NCI-H446 treated with DMSO at 0.1 percent for 48 hours (cell line): ENCODE measurements at regions not wholly inside any gene's neighbourhood (a gene's known extent, or its start where the extent isn't known, plus 50 kb on each side); places are given as distances from the start of the nearest gene placed in this dataset.

ENCODE experiments used
- DNase-seq: peaks from one replicate; lab custom pipeline; 2025; lab: John Stamatoyannopoulos, UW

- DNase-seq, result no peak
These were observed 330.9 kb downstream of the CXCL12 start for GRCh38 chr10:44054046-44054445.

- no peak for DNase-seq
These were observed 331.5 kb downstream of the CXCL12 start for GRCh38 chr10:44053391-44053790.

DNA sequence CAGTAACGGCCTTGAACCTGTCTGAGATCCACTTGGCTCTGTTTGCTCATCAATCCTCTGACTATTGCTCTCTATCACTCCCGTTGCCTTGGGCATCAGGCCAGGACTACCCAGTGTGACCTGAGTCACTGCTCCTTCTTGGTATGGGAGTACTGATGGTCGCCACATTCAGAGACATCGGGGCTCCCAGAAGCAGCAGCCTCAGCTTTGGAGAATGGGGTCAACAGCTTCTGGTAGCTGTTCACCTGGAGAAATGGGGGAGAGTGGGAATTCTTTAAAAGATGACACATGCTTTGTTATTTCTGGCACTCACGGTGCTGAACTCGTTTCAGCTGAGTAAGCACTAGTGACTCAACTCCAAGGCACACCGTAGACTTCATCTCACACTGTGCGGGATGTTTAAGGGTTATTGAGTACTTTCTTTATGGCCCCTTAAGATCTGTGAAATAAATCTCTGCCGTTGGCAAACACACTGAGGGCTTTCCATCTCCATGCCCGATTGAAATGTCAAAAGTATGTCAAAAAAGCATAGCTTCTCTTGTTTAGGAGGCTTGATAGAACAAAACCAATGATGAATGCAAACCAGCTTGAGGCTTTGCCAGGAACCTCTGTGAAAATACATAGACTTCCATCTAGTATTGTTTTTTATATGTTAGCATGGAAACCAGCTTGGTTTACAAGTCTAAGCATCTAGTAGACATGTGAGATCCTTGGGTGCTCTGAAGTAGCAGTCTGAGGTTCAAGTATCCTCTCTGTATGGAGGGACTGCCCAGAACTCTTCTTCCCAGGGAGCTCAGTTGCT, 333.1 kb downstream of the CXCL12 start:
- no peak for DNase-seq

DNA sequence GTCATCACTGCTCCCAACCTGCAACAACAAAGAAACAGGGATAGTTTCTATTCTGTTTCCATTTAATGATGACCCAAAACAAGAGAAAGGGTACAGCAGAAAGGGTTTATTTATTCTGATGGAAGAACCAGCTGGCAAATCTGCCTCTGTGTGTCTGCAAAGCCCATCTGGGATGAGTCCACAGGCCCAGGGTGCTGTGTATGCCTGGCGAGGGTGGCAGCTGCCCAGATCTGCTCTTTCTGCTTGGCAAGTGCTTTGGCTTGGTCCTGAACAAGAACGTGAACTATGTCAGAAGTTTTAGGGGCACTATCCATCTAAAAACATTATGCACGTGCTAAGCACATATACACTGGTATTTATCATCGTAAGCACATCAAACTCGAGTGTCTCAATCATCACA, 333.8 kb downstream of the CXCL12 start:
- DNase-seq, result no peak

- DNase-seq, result no peak
These were observed 335.4 kb downstream of the CXCL12 start for GRCh38 chr10:44049301-44050015.

GRCh38 chr10:44047361-44047760, 337.5 kb downstream of the CXCL12 start:
- DNase-seq, result no peak

- no peak for DNase-seq
These were observed 338.3 kb downstream of the CXCL12 start for GRCh38 chr10:44046605-44047004.

GRCh38 chr10:44045020-44045419, 339.9 kb downstream of the CXCL12 start:
- DNase-seq, result no peak

- DNase-seq, result no peak
These were observed 340.3 kb downstream of the CXCL12 start for GRCh38 chr10:44044549-44044948.

DNA sequence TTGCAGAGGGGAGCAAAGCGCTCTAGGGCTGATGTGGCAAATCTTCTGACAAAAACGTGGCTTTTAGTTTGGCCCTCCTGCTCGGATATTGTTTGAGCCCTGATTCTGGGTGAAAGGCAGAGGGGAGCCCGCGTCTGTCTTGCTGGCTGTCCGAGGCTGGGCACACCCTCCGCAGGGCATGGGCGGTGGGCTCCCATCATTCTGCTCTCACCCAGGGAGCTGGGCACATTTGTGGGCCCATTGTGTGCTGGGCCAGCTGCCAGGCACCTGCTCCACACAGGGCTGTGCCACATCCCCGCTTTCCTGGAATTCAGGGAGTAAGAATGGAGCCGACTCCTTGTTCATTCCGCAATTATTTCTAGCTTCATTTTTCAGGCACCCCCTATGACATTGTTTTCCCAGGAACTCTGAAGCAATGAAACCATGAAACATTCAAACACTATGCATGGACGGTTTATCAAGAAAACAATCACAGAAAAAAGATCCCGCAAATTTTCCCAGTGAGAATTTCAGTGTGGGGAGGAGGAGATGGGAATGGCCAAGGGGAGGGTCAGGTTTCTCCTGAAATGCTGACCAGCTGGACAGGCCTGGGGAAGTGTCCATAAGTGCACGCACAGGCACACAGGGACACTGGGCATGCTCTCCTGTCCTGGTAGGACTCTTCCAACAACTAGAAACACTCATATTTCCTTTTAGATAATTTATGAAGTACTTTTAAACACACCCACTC, 341.1 kb downstream of the CXCL12 start:
- DNase-seq, result no peak

DNA sequence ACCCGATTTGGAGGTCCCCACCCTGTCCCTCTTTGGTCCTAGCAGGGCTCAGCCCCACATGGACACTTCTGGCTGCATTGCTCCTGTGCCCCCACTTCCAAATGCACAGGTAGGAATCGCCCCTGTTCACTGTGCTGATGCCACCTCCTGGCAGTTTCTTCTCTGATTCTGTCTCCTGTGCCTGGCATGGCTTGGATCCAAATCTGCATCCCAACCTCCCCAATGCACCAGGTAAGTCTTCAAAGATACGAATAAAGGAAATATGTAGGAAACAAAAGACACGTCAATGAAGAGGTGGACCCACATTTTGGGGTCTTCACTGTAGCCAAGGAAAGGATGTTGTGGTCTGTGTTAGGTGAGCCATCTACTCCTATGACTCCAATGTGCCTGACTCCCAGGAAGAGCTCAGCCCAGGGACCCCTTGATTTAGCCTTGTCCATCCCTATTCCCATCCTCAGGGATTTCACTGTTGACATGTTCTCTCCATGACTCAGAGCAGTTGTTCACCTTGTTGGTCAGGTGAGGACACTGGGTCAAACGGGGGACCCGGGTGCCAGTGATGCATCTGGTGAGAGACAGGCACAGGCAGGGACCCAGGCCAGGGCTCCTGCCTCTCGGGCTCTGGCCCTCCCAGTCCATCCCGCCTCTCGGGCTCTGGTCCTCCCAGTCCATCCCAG, 341.8 kb downstream of the CXCL12 start:
- no peak for DNase-seq

GRCh38 chr10:44042075-44042770, 342.7 kb downstream of the CXCL12 start:
- no peak for DNase-seq

DNA sequence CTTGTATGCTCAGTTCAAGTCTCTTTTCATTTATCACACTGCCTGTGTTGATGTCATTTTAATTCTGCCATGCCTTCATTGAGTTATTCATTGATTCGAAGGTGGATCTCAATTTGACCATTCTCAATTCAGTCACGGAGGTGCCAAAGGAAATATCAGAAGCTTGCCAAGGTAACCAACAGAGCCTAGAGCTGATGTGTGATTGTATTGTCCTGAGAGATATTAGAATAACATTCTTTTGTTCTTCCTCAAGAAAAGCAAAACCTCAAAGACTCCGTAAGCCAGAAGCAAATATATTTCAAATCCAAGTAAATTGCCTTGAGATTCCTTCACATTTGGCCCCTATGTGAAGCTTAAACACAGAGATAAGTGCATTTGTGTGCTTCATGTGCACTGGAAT, 345.3 kb downstream of the CXCL12 start:
- no peak for DNase-seq

- DNase-seq, result no peak
These were observed 348.5 kb downstream of the CXCL12 start for GRCh38 chr10:44036425-44036824.

- DNase-seq, result no peak
These were observed 349.3 kb downstream of the CXCL12 start for GRCh38 chr10:44035474-44036197.

- no peak for DNase-seq
These were observed 350.0 kb downstream of the CXCL12 start for GRCh38 chr10:44034946-44035345.

GRCh38 chr10:44033008-44033407, 351.9 kb downstream of the CXCL12 start:
- no peak for DNase-seq

- no peak for DNase-seq
These were observed 352.7 kb downstream of the CXCL12 start for GRCh38 chr10:44032216-44032615.

DNA sequence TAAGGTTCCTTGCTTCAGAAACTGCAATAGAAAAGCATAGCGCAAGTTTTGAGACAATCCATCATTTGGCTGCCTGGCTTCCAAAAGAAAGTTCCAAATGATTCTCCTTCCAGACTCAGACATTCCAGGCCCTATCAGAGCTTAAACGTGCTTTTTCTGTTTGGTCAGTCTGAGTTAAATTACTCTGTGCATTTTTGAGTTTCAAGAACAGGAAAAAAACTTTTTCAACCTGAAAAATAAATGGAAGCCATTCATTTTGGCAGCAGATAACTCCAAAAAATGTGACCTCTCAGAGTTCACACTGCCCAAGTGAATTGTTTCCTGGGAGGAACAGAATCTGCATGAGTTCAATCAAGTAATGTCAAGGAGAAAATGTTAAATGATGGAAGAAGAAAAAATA, 354.2 kb downstream of the CXCL12 start:
- no peak for DNase-seq

GRCh38 chr10:44030132-44030531, 354.8 kb downstream of the CXCL12 start:
- no peak for DNase-seq
